ENCODE measurements at regions not wholly inside any gene's neighbourhood (a gene's known extent, or its start where the extent isn't known, plus 50 kb on each side); places are given as distances from the start of the nearest gene placed in this dataset.
A peak's percentile ranks its signal among the peaks of the same experiment; 100 is the strongest.

DNA sequence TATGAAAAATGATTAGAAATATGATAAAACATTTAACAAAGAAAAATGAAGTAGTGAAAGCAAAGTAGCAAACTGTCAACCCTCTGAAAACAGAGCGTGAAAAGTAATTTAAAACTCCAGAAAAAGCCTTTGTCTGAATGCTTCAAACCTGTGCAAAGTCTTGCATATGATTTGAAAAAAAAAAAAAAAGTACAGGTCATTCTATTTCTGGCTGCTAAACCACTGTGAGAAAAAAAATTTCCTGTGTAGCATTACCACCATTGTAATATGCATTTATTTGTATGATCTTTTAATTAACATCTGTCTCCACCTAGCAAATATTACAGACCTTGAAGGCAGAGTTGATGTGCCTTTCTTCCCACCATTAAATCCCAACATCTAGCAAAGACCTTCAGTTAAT is 82.1 kb upstream of the CCDC68 start:
- no peak for TF ChIP-seq CTCF (IDR thresholded peaks at IDR 0.05; ENCODE audit: low read depth, low read length)
- in situ Hi-C loops (cut with HindIII; ENCODE audit: low sequenced_read_pairs), result no loop called here
- no peak for DNase-seq (ENCODE audit: low read depth, low spot score)
- no peak overlapping the region for H3K4me3 ChIP-seq (ENCODE audit: low read depth, low read length)

GRCh38 chr18:55038162-55038561 is 78.9 kb upstream of the CCDC68 start:
- in situ Hi-C loops (cut with HindIII; ENCODE audit: low sequenced_read_pairs), result no loop called here
- no peak for TF ChIP-seq CTCF (IDR thresholded peaks at IDR 0.05; ENCODE audit: low read depth, low read length)
- DNase-seq (ENCODE audit: low read depth, low spot score), result peak; percentile 21
- H3K4me3 ChIP-seq (ENCODE audit: low read depth, low read length), result no peak overlapping the region

DNA sequence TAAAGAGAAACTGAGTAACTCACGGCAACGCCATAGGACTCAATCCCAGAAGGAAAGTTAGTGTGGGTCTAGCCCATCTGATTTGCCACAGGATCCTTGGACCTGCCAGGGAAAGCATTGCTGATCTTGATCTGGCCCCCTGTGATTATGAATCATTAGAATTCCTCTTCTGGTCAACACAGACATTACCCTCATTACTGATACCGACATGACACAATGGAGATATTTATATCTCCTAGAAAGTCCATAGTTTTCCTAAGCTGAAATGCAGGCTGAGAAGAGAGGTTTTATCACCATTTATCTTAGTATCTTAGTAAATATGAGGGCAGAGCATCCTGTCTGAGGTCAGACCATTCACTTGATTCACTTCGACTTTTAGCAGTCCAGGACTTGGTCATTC is 75.5 kb upstream of the CCDC68 start:
- no peak for TF ChIP-seq CTCF (IDR thresholded peaks at IDR 0.05; ENCODE audit: low read depth, low read length)
- in situ Hi-C loops (cut with HindIII; ENCODE audit: low sequenced_read_pairs), result no loop called here
- no peak for DNase-seq (ENCODE audit: low read depth, low spot score)
- H3K4me3 ChIP-seq (ENCODE audit: low read depth, low read length), result no peak overlapping the region

DNA sequence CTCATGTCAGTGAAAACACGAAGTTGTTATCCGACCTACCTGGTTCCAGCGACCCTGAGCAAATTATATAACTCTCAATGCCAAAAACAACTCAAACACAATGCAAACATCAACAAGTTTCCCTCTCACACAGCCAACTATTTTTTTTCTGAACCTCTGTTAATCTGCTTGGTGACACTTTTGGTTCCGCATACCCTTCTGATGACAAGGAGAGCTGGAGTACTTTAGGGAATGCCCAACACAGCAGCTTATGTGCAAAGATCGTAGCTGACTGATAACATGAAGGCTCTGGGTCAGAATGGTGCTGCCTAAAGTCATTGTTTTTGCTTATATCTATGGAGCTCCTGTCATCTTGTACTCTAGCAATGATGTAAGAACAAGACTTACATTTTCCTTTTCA is 72.7 kb upstream of the CCDC68 start:
- no peak for DNase-seq (ENCODE audit: low read depth, low spot score)

DNA sequence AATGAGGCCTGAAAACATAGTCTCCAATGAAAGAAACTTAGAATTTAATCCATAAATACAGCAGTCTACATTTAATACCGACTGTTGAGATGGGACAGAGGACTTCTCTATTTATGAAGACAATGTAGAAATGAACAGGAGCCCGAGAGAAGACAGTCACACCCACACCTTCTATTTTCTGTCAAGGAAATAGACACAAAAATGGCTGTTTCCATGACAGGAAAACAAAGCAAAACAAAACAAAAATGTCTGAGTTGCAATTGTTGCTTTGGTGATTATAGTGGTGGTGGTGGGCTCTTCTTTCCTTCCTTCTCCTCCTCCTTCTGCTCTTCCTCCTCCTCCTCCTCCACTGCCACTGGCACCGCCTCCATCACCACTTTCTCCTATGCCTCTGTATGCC is 72.3 kb upstream of the CCDC68 start:
- no peak overlapping the region for H3K4me3 ChIP-seq (ENCODE audit: low read depth, low read length)
- in situ Hi-C loops (cut with HindIII; ENCODE audit: low sequenced_read_pairs), result no loop called here
- TF ChIP-seq CTCF (IDR thresholded peaks at IDR 0.05; ENCODE audit: low read depth, low read length), result no peak
- no peak for DNase-seq (ENCODE audit: low read depth, low spot score)

More for the DNA sequence above, 72.7 kb upstream of the CCDC68 start:
- H3K4me3 ChIP-seq (ENCODE audit: low read depth, low read length), result no peak overlapping the region
- in situ Hi-C loops (cut with HindIII; ENCODE audit: low sequenced_read_pairs), result no loop called here
- TF ChIP-seq CTCF (IDR thresholded peaks at IDR 0.05; ENCODE audit: low read depth, low read length), result no peak

- no peak overlapping the region for H3K4me3 ChIP-seq (ENCODE audit: low read depth, low read length)
- in situ Hi-C loops (cut with HindIII; ENCODE audit: low sequenced_read_pairs), result no loop called here
- no peak for TF ChIP-seq CTCF (IDR thresholded peaks at IDR 0.05; ENCODE audit: low read depth, low read length)
Observed at GRCh38 chr18:55031164-55031563, 71.9 kb upstream of the CCDC68 start.

DNA sequence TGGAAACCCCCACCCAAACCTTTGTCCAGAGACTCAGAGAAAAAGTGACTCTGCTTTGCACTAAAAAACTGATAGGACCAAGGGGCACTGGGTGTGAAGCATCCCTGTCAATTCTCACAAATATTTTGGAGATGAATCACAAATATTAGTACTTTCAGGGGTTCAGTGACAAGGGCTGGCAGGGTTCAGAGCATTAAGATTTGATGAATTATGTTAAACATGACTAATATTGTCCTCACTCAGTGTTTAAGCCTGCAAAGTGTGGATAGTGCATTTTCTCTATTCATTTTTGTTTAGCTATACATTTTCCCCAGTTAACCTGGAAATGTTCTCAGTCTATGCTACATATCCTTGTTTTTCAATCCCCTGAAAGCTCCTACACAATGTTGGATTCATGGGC is 65.3 kb upstream of the CCDC68 start:
- no peak overlapping the region for H3K4me3 ChIP-seq (ENCODE audit: low read depth, low read length)
- TF ChIP-seq CTCF (IDR thresholded peaks at IDR 0.05; ENCODE audit: low read depth, low read length), result no peak
- in situ Hi-C loops (cut with HindIII; ENCODE audit: low sequenced_read_pairs), result no loop called here
- no peak for DNase-seq (ENCODE audit: low read depth, low spot score)

More at GRCh38 chr18:55031164-55031563, 71.9 kb upstream of the CCDC68 start:
- DNase-seq (ENCODE audit: low read depth, low spot score), result no peak
